Upper lobe of left lung (tissue), 4 donors: ENCODE measurements at regions not wholly inside any gene's neighbourhood (a gene's known extent, or its start where the extent isn't known, plus 50 kb on each side); places are given as distances from the start of the nearest gene placed in this dataset.

Experiments
- POLR2A ChIP-seq, 4 donors: fragments of 450-650 bp; IDR thresholded peaks; one replicate each; pipeline ENCODE4 v1.5.1; 2016 to 2017; ENCODE audit warnings: antibody characterized with exemption in 4 of 4, mild to moderate bottlenecking in 2 of 4
- TF ChIP-seq, protein P1 (sequence below), 6 experiments: fragments of 450-650 bp in 4 of 6; fragments of 200-600 bp in 2 of 6; sonication (generic) in 2 of 6; IDR thresholded peaks; one replicate each; pipeline ENCODE4 v1.5.1; 2016 to 2019; ENCODE audit warnings: antibody characterized with exemption in 6 of 6

GRCh38 chr10:105535478-105535877, 894.4 kb downstream of the SORCS3 start:
- TF ChIP-seq, protein P1, sequence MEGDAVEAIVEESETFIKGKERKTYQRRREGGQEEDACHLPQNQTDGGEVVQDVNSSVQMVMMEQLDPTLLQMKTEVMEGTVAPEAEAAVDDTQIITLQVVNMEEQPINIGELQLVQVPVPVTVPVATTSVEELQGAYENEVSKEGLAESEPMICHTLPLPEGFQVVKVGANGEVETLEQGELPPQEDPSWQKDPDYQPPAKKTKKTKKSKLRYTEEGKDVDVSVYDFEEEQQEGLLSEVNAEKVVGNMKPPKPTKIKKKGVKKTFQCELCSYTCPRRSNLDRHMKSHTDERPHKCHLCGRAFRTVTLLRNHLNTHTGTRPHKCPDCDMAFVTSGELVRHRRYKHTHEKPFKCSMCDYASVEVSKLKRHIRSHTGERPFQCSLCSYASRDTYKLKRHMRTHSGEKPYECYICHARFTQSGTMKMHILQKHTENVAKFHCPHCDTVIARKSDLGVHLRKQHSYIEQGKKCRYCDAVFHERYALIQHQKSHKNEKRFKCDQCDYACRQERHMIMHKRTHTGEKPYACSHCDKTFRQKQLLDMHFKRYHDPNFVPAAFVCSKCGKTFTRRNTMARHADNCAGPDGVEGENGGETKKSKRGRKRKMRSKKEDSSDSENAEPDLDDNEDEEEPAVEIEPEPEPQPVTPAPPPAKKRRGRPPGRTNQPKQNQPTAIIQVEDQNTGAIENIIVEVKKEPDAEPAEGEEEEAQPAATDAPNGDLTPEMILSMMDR (IDR thresholded peaks at IDR 0.05), result no peak
- TF ChIP-seq POLR2A (IDR thresholded peaks at IDR 0.05), result no peak
